ENCODE measurements at regions not wholly inside any gene's neighbourhood (a gene's known extent, or its start where the extent isn't known, plus 50 kb on each side); places are given as distances from the start of the nearest gene placed in this dataset.

- no peak for DNase-seq (ENCODE audit: low spot score)
- POLR2A ChIA-PET (ENCODE audit: low non-redundant PET): no interaction called here
Observed at GRCh38 chr4:151983854-151984253, 223.0 kb upstream of the GATB start.

DNA sequence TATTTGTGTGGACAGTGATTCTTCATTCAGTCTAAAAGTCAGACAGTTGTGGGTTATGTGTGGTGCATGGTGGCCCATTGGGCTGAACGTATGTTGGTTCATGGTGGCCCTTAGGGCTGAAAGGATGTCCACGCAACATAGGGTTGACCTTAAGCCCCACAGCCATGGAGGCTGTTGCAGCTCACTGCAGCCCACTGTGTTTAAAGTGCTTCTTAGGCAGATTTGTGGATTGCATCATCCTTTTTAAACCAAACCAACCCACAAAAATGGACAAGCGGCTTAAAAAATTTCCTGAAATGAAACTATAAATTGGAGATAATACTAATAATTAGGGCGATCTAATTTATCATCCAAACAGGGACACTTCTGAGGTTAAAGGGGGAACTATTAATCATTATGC is 219.0 kb upstream of the GATB start:
- DNase-seq (ENCODE audit: low spot score): no peak
- no peak overlapping the region for H3K27ac ChIP-seq
- POLR2A ChIA-PET (ENCODE audit: low non-redundant PET): no interaction called here
- TF ChIP-seq, protein P1, sequence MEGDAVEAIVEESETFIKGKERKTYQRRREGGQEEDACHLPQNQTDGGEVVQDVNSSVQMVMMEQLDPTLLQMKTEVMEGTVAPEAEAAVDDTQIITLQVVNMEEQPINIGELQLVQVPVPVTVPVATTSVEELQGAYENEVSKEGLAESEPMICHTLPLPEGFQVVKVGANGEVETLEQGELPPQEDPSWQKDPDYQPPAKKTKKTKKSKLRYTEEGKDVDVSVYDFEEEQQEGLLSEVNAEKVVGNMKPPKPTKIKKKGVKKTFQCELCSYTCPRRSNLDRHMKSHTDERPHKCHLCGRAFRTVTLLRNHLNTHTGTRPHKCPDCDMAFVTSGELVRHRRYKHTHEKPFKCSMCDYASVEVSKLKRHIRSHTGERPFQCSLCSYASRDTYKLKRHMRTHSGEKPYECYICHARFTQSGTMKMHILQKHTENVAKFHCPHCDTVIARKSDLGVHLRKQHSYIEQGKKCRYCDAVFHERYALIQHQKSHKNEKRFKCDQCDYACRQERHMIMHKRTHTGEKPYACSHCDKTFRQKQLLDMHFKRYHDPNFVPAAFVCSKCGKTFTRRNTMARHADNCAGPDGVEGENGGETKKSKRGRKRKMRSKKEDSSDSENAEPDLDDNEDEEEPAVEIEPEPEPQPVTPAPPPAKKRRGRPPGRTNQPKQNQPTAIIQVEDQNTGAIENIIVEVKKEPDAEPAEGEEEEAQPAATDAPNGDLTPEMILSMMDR (conservative IDR thresholded peaks at IDR 0.05; ENCODE audit: low read depth): no peak
- CTCF ChIA-PET: no interaction called here

More at GRCh38 chr4:151983854-151984253, 223.0 kb upstream of the GATB start:
- TF ChIP-seq, protein P1 (conservative IDR thresholded peaks at IDR 0.05; ENCODE audit: low read depth): no peak
- CTCF ChIA-PET: no interaction called here
- no peak overlapping the region for H3K27ac ChIP-seq

GRCh38 chr4:151968643-151969042 is 207.8 kb upstream of the GATB start:
- no peak overlapping the region for H3K27ac ChIP-seq
- ChIA-PET CTCF (no interaction called here), POLR2A (ENCODE audit: low non-redundant PET) (no interaction called here)
- TF ChIP-seq, protein P1 (conservative IDR thresholded peaks at IDR 0.05; ENCODE audit: low read depth): no peak
- no peak for DNase-seq (ENCODE audit: low spot score)

DNA sequence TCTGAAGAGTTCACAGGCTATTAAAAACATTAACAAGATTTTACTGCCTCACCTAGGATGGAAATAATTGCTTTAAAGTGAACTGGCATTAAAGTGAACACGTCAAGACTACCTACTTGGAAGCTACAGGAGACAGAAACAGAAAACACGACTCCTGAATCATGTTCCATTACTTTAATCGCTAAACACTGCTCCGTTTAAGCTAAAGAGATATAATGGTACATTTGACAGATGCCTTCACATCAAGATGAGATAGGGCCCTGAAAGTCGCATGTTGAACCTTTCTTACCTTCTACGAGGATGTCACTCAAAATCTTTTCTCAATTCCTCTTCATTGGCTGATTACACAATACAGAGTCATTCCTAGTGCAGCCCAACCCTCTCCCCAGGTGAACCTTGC is 206.3 kb upstream of the GATB start:
- CTCF ChIA-PET: no interaction called here

GRCh38 chr4:151962138-151962823 is 201.5 kb upstream of the GATB start:
- ChIA-PET CTCF (no interaction called here), POLR2A (ENCODE audit: low non-redundant PET) (no interaction called here)
- no peak overlapping the region for H3K27ac ChIP-seq
- DNase-seq (ENCODE audit: low spot score): no peak
- TF ChIP-seq, protein P1 (conservative IDR thresholded peaks at IDR 0.05; ENCODE audit: low read depth): no peak

More for the DNA sequence above, 206.3 kb upstream of the GATB start:
- H3K27ac ChIP-seq: no peak overlapping the region
- POLR2A ChIA-PET (ENCODE audit: low non-redundant PET): no interaction called here
- DNase-seq (ENCODE audit: low spot score): no peak
- TF ChIP-seq, protein P1 (conservative IDR thresholded peaks at IDR 0.05; ENCODE audit: low read depth): no peak

GRCh38 chr4:151961456-151961855 is 200.6 kb upstream of the GATB start:
- ChIA-PET CTCF (no interaction called here), POLR2A (ENCODE audit: low non-redundant PET) (no interaction called here)
- H3K27ac ChIP-seq: no peak overlapping the region
- DNase-seq (ENCODE audit: low spot score): no peak
- TF ChIP-seq, protein P1 (conservative IDR thresholded peaks at IDR 0.05; ENCODE audit: low read depth): no peak
